Transverse colon (tissue), 4 donors: ENCODE measurements at regions not wholly inside any gene's neighbourhood (a gene's known extent, or its start where the extent isn't known, plus 50 kb on each side); places are given as distances from the start of the nearest gene placed in this dataset.

Experiments used
- DNase-seq: peaks from one replicate; pipeline ENCODE4 v3.0.0-alpha.2; 2019
- H3K27ac ChIP-seq, 4 donors: fragments of 200-600 bp; sonication (generic); 2 replicates each; pipeline ENCODE4 v1.5.1; 2016 to 2018; ENCODE audit warnings: inconsistent platforms in 4 of 4
- H3K27me3 ChIP-seq: fragments of 200-600 bp; sonication (generic); 2 replicates; pipeline ENCODE4 v1.5.1; 2017; ENCODE audit warnings: inconsistent platforms
- H3K36me3 ChIP-seq, 4 donors: fragments of 200-600 bp; sonication (generic); 2 replicates each; pipeline ENCODE4 v1.5.1; 2017 to 2019; ENCODE audit warnings: inconsistent platforms in 4 of 4
- H3K4me1 ChIP-seq, 4 donors: fragments of 200-600 bp; sonication (generic); 2 replicates each; pipeline ENCODE4 v1.5.1; 2017 to 2020; ENCODE audit warnings: inconsistent platforms in 4 of 4
- H3K4me3 ChIP-seq, 4 donors: fragments of 200-600 bp; sonication (generic); 1 replicate in 1 of 4; 2 replicates in 3 of 4; pipeline versions ENCODE4 v1.5.1 to v1.6.1; 2017 to 2019; ENCODE audit warnings: inconsistent platforms in 4 of 4
- H3K9me3 ChIP-seq, 2 donors: fragments of 200-600 bp; sonication (generic); 2 replicates each; pipeline ENCODE4 v1.5.1; 2017 to 2019; ENCODE audit warnings: inconsistent platforms in 2 of 2
- EP300 ChIP-seq: sonication (generic); formaldehyde crosslinking; IDR thresholded peaks from one replicate; pipeline ENCODE4 v1.6.1; 2017; ENCODE audit warnings: antibody characterized with exemption, low read depth
- POLR2A ChIP-seq: fragments of 450-650 bp; IDR thresholded peaks from one replicate; pipeline ENCODE4 v1.6.1; 2016; ENCODE audit warnings: antibody characterized with exemption, mild to moderate bottlenecking, moderate library complexity
- POLR2AphosphoS5 ChIP-seq, 3 donors: sonication (generic); formaldehyde crosslinking; IDR thresholded peaks; one replicate each; pipeline ENCODE4 v1.6.1; 2016; ENCODE audit warnings: antibody characterized with exemption in 3 of 3
- WGBS, 2 donors: methylation state at CpG; one replicate each; pipeline ENCODE4 v1.1.5; 2018; ENCODE audit warnings: low coverage in 1 of 2; 5-methylcytosine and 5-hydroxymethylcytosine counted together
- in situ Hi-C, 4 donors: fragments of 200-750 bp; cut with MboI; loops; one replicate each; pipeline versions ENCODE4 v1.15.0 to v1.15.1; 2017; ENCODE audit warnings: low sequenced_read_pairs in 3 of 4, low pct_ligation_motif_present in 1 of 4, low pct_unique_long_range_greater_than_20kb in 1 of 4
- intact Hi-C: fragments of 100-400 bp; cut with DNase I; formaldehyde crosslinking; loops from one replicate; pipeline ENCODE4 v1.15.1; 2023; ENCODE audit warnings: low total_unique reads
- TF ChIP-seq, protein P1 (sequence below), 5 experiments: fragments of 200-600 bp in 3 of 5; fragments of 450-650 bp in 2 of 5; sonication (generic) in 3 of 5; IDR thresholded peaks; 1 replicate in 2 of 5; 2 replicates in 3 of 5; pipeline ENCODE4 v1.5.1; 2016 to 2017; ENCODE audit warnings: antibody characterized with exemption in 5 of 5, inconsistent platforms in 3 of 5, mild to moderate bottlenecking in 2 of 5, moderate library complexity in 1 of 5

DNA sequence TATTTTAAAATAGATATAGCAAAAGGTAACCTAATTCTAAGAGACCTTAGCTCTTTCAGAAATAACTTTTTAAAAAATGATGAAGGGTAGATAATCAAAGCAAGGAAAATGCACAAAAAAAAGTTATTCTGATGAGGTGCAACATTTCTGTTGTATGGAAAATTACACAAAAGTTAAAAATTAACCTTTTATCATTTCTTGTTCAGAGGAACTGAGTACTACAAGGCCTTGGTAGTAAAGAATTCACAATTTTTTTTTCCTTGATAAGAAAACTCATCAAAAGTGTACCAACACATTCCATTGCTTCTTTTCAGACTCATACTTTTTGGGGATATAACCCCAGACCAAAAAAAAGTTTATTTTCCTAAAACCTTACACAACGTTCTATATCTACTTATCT is 213.0 kb downstream of the IL15 start:
- intact Hi-C loops (no loop called here), in situ Hi-C loops (no loop called here)
- no peak for TF ChIP-seq EP300
- H3K4me1 ChIP-seq, result peaks cover 0 to 16% (median 6%) of the 10 kb centered on the region in 4 donors
- no peaks in the 10 kb centered on the region for H3K36me3 ChIP-seq
- no peak overlapping the region for H3K4me3 ChIP-seq
- no peaks in the 10 kb centered on the region for H3K27me3 ChIP-seq
- H3K9me3 ChIP-seq, result no peaks in the 10 kb centered on the region
- H3K27ac ChIP-seq, result no peak overlapping the region
- DNase-seq, result no peak
- 13 to 49% methylated on average over 1 of the region's 1 CpG for WGBS, 2 donors

DNA sequence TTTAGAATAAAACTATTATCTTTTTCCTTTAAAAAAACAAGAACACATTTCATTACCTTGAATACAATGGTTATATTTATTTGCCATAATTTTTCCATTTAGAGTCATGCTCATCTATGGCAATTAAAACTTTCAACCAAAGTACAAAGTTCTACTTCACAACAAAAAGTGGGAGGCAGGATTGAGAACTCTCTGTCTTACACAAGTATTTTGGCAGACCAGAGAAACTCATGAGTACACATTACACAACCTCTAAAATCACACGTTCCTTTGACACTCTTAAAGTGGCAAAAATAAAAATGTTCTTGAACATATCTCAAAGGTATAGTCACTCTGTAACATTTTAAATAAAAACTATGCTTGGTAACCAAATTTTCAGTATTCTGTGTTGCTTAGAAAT is 213.4 kb downstream of the IL15 start:
- no peaks in the 10 kb centered on the region for H3K9me3 ChIP-seq
- no peak overlapping the region for H3K27ac ChIP-seq
- WGBS, 2 donors, result 23 to 31% methylated on average over 1 of the region's 1 CpG
- no peaks in the 10 kb centered on the region for H3K27me3 ChIP-seq
- H3K4me1 ChIP-seq, result peaks cover 0 to 16% (median 6%) of the 10 kb centered on the region in 4 donors
- no peak for DNase-seq
- intact Hi-C loops (no loop called here), in situ Hi-C loops (no loop called here)
- H3K36me3 ChIP-seq, result no peaks in the 10 kb centered on the region
- TF ChIP-seq EP300 (no peak), POLR2AphosphoS5 (IDR thresholded peaks at IDR 0.05) (no peak), POLR2A (no peak)
- TF ChIP-seq, protein P1, sequence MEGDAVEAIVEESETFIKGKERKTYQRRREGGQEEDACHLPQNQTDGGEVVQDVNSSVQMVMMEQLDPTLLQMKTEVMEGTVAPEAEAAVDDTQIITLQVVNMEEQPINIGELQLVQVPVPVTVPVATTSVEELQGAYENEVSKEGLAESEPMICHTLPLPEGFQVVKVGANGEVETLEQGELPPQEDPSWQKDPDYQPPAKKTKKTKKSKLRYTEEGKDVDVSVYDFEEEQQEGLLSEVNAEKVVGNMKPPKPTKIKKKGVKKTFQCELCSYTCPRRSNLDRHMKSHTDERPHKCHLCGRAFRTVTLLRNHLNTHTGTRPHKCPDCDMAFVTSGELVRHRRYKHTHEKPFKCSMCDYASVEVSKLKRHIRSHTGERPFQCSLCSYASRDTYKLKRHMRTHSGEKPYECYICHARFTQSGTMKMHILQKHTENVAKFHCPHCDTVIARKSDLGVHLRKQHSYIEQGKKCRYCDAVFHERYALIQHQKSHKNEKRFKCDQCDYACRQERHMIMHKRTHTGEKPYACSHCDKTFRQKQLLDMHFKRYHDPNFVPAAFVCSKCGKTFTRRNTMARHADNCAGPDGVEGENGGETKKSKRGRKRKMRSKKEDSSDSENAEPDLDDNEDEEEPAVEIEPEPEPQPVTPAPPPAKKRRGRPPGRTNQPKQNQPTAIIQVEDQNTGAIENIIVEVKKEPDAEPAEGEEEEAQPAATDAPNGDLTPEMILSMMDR (IDR thresholded peaks at IDR 0.05), result no peak
- no peak overlapping the region for H3K4me3 ChIP-seq

DNA sequence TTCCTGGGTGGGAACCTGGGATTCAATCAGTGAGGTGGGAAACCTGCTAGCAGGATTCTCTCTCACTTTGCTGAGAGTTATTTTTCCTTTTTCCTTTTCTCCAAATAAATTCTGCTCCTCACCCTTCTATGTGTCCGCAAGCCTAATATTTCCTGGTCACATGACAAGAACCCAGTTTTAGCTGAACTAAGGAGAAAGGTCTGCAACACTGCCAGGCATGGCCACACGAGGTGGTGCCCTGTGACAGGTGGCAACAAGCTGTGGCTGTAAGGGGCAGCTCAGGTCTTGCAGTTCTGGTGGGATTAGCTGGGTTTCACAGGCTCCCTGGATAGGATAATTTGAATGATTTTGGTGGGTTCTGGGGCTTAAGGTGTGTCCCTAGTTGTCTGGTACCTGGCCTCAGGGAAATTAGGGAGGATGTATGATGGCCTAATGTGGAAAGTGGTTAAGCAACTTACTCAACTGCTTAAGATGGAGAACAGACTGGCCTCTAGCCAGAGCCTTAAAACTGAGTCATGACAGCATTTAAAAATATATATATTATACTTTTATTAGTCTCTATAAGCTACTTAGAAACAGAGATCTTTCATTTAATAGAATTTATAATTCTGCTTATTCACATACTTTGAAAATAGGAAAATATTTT is 215.0 kb downstream of the IL15 start:
- TF ChIP-seq POLR2AphosphoS5 (IDR thresholded peaks at IDR 0.05), result no peak
- Histone ChIP-seq H3K36me3 (no peaks in the 10 kb centered on the region), H3K27ac (no peak overlapping the region), H3K27me3 (no peaks in the 10 kb centered on the region), H3K9me3 (peaks cover 0 to 8% of the 10 kb centered on the region in 2 donors), H3K4me1 (peaks cover 0 to 16% (median 6%) of the 10 kb centered on the region in 4 donors), H3K4me3 (no peak overlapping the region)
- in situ Hi-C loops (no loop called here), intact Hi-C loops (no loop called here)
- WGBS, 2 donors, result 74 to 89% methylated on average over 1 to 2 of the region's 2 CpGs
- no peak for DNase-seq

DNA sequence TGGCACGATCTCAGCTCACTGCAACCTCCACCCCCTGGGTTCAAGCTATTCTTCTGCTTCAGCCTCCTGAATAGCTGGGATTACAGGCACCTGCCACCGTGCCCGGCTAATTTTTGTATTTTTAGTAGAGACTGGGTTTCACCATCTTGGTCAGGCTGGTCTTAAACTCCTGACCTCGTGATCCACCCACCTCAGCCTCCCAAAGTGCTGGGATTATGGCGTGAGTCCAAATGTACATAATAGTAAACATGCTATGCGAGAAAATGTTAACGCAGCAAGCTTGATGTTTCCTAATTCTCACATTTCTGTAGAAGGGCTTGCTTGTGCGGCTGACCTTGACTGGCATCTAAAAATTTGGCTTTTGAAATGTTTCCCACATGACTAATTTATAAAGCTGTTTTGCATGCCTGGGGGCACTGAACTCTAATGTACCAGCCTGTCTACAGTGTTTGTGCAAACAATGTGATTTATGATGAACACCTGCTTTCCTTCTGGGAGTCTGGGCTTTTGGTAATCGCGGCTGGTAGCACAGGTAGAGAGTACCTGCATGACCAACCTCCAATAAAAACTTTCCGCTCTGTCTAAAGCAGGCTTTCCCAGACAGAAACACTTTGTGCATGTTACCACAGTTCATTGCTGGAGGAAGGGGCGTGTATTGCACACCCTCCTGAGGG is 216.8 kb downstream of the IL15 start:
- WGBS, 2 donors, result 45 to 66% methylated on average over 6 to 12 of the region's 12 CpGs
- intact Hi-C loops, result no loop called here
- TF ChIP-seq, protein P1 (IDR thresholded peaks at IDR 0.05), result no peak
- TF ChIP-seq EP300 (no peak), POLR2A (no peak), POLR2AphosphoS5 (IDR thresholded peaks at IDR 0.05) (no peak)
- Histone ChIP-seq H3K4me1 (peaks cover 0 to 16% (median 6%) of the 10 kb centered on the region in 4 donors), H3K27ac (peak overlapping the region in 1 of 4 donors; percentile 68), H3K4me3 (no peak overlapping the region), H3K27me3 (no peaks in the 10 kb centered on the region), H3K9me3 (peaks cover 0 to 8% of the 10 kb centered on the region in 2 donors), H3K36me3 (no peaks in the 10 kb centered on the region)
- in situ Hi-C loops, result no loop called here
- DNase-seq, result peak; percentile 15

DNA sequence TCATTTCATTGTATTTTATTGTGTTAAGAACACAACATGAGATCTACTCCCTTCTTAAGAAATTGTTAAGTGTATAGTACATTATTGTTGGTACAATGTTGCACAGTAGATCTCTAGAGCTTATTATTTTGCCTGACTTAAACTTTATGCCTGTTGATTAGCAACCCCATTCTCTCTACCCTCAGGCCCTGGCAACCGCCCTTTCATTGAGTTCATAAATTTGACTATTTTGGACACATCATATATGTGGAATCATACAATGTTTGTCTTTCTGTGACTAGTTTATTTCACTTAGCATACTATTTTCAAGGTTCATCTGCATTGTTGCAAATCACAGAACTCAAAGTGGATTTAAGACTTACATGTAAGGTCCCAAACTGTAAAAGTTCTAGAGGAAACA is 222.1 kb downstream of the IL15 start:
- Histone ChIP-seq H3K9me3 (peaks cover 0 to 8% of the 10 kb centered on the region in 2 donors), H3K36me3 (no peaks in the 10 kb centered on the region), H3K27ac (no peak overlapping the region), H3K27me3 (no peaks in the 10 kb centered on the region), H3K4me3 (no peak overlapping the region), H3K4me1 (peaks cover 0 to 6% (median 3%) of the 10 kb centered on the region in 4 donors)
- TF ChIP-seq EP300, result no peak
- intact Hi-C loops, result no loop called here
- in situ Hi-C loops, result no loop called here
- WGBS, 2 donors, result 98 to 100% methylated on average over 1 of the region's 1 CpG
- no peak for DNase-seq
